Fibroblast of skin of back (primary cell): ENCODE measurements at regions not wholly inside any gene's neighbourhood (a gene's known extent, or its start where the extent isn't known, plus 50 kb on each side); places are given as distances from the start of the nearest gene placed in this dataset.
A peak's percentile ranks its signal among the peaks of the same experiment; 100 is the strongest.
"Not testable (repeated sequence)": the region's sequence is repeated elsewhere in the genome, so short reads cannot be mapped to it uniquely, and the experiment has no call there.

Experiments
- DNase-seq: peaks from one replicate; pipeline ENCODE4 v3.0.0-alpha.2; 2013

GRCh38 chr5:99581204-99581603 lies 652.4 kb upstream of the CHD1 start:
- DNase-seq = not testable (repeated sequence)

- not testable (repeated sequence) for DNase-seq
These were observed 634.3 kb upstream of the CHD1 start for GRCh38 chr5:99562937-99563627.

- DNase-seq = no peak
These were observed 624.5 kb upstream of the CHD1 start for GRCh38 chr5:99553211-99553810.

- no peak for DNase-seq
These were observed 615.5 kb upstream of the CHD1 start for GRCh38 chr5:99544356-99544755.

GRCh38 chr5:99543841-99544240 lies 615.0 kb upstream of the CHD1 start:
- DNase-seq = peak; percentile 20

GRCh38 chr5:99534241-99534640 lies 605.4 kb upstream of the CHD1 start:
- not testable (repeated sequence) for DNase-seq

GRCh38 chr5:99521666-99522065 lies 592.9 kb upstream of the CHD1 start:
- DNase-seq = not testable (repeated sequence)

GRCh38 chr5:99515864-99516490 lies 587.2 kb upstream of the CHD1 start:
- not testable (repeated sequence) for DNase-seq

GRCh38 chr5:99510237-99510866 lies 581.5 kb upstream of the CHD1 start:
- DNase-seq = not testable (repeated sequence)

- not testable (repeated sequence) for DNase-seq
These were observed 580.3 kb upstream of the CHD1 start for GRCh38 chr5:99509064-99509463.

GRCh38 chr5:99495456-99495855 lies 566.6 kb upstream of the CHD1 start:
- not testable (repeated sequence) for DNase-seq

- DNase-seq = not testable (repeated sequence)
These were observed 549.6 kb upstream of the CHD1 start for GRCh38 chr5:99478450-99478849.

- DNase-seq = not testable (repeated sequence)
These were observed 544.5 kb upstream of the CHD1 start for GRCh38 chr5:99473328-99473727.

- DNase-seq = not testable (repeated sequence)
These were observed 542.9 kb upstream of the CHD1 start for GRCh38 chr5:99471726-99472125.

GRCh38 chr5:99471178-99471577 lies 542.4 kb upstream of the CHD1 start:
- not testable (repeated sequence) for DNase-seq

GRCh38 chr5:99470636-99471035 lies 541.8 kb upstream of the CHD1 start:
- DNase-seq = not testable (repeated sequence)

GRCh38 chr5:99460701-99461100 lies 531.9 kb upstream of the CHD1 start:
- DNase-seq = no peak

GRCh38 chr5:99453196-99453595 lies 524.4 kb upstream of the CHD1 start:
- DNase-seq = no peak

- no peak for DNase-seq
These were observed 521.0 kb upstream of the CHD1 start for GRCh38 chr5:99449786-99450185.

- DNase-seq = no peak
These were observed 517.0 kb upstream of the CHD1 start for GRCh38 chr5:99445805-99446204.

GRCh38 chr5:99441235-99441634 lies 512.4 kb upstream of the CHD1 start:
- DNase-seq = no peak

- DNase-seq = no peak
These were observed 509.8 kb upstream of the CHD1 start for GRCh38 chr5:99438619-99439018.

- no peak for DNase-seq
These were observed 509.2 kb upstream of the CHD1 start for GRCh38 chr5:99437986-99438385.
